Endothelial cell of umbilical vein (primary cell): ENCODE measurements at regions not wholly inside any gene's neighbourhood (a gene's known extent, or its start where the extent isn't known, plus 50 kb on each side); places are given as distances from the start of the nearest gene placed in this dataset.
"Not testable (repeated sequence)": the region's sequence is repeated elsewhere in the genome, so short reads cannot be mapped to it uniquely, and the experiment has no call there.

Experiments
- CTCF ChIP-seq, 2 donors: IDR thresholded peaks; 1 replicate in 1 of 2; 2 replicates in 1 of 2; pipeline ENCODE4 v1.5.1; 2011; ENCODE audit warnings: low read length in 2 of 2, mild to moderate bottlenecking in 2 of 2, moderate library complexity in 2 of 2, control low read depth in 1 of 2, inconsistent platforms in 1 of 2, low read depth in 1 of 2; ENCODE audit not compliant: insufficient read depth in 1 of 2; ENCODE audit errors: extremely low read depth in 1 of 2
- EZH2 ChIP-seq: IDR thresholded peaks from 2 replicates; pipeline ENCODE4 v1.6.1; 2012; ENCODE audit warnings: borderline replicate concordance, low read depth, mild to moderate bottlenecking, moderate library complexity, low read length, inconsistent platforms; ENCODE audit not compliant: severe bottlenecking
- FOS ChIP-seq: IDR thresholded peaks from 2 replicates; pipeline ENCODE4 v1.6.1; 2011; ENCODE audit warnings: mild to moderate bottlenecking, low read length, moderate library complexity, borderline replicate concordance; ENCODE audit not compliant: insufficient read depth
- GATA2 ChIP-seq: IDR thresholded peaks from 2 replicates; pipeline ENCODE4 v1.7.0; 2011; ENCODE audit warnings: low read depth, mild to moderate bottlenecking, moderate library complexity, mixed read lengths, low read length; ENCODE audit not compliant: insufficient read length, insufficient read depth
- JUN ChIP-seq: IDR thresholded peaks from 2 replicates; pipeline ENCODE4 v1.6.1; 2011; ENCODE audit warnings: borderline replicate concordance, low read depth; ENCODE audit not compliant: insufficient read length, insufficient read depth
- MAX ChIP-seq: IDR thresholded peaks from 2 replicates; pipeline ENCODE4 v1.6.1; 2011; ENCODE audit not compliant: insufficient read depth, insufficient read length
- MYC ChIP-seq: IDR thresholded peaks from one replicate; pipeline ENCODE4 v1.6.1; 2011; ENCODE audit warnings: mild to moderate bottlenecking, low read depth, low read length
- POLR2A ChIP-seq: IDR thresholded peaks from 2 replicates; pipeline ENCODE4 v1.6.1; 2012; ENCODE audit warnings: low read depth, mild to moderate bottlenecking, control low read depth, low read length
- POLR2AphosphoS5 ChIP-seq: IDR thresholded peaks from 2 replicates; pipeline ENCODE4 v1.6.1; 2012; ENCODE audit warnings: low read depth, mild to moderate bottlenecking, control low read depth, low read length, moderate library complexity; ENCODE audit not compliant: insufficient read depth

- not testable (repeated sequence) for TF ChIP-seq CTCF (IDR thresholded peaks at IDR 0.05; ENCODE audit: extremely low read depth in 1 of 2, insufficient read depth in 1 of 2, low read depth in 1 of 2, low read length in 2 of 2); FOS; POLR2A; MAX; POLR2AphosphoS5; MYC; EZH2; GATA2; JUN
Measured at GRCh38 chr6:14891820-14892375, 354.0 kb upstream of the JARID2 start.
